ENCODE measurements at regions not wholly inside any gene's neighbourhood (a gene's known extent, or its start where the extent isn't known, plus 50 kb on each side); places are given as distances from the start of the nearest gene placed in this dataset.

DNA sequence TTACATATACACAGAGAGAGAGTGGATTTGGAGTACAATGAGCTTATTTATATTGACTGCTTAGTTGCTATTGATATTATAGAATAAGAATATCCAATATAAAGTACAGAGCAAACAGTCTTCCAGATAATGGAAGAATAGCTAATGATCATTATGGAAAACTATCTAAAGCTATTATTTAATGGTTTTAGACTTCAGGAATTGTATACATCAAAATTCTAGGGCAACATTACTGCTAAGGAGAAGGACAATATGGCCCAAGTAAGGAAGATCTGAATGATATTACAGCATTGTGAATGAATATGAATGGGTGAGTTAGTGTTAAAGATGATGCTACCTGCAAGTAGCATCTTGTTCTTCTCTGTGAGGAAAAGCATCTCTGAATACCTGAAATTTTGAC lies 604.2 kb upstream of the PCDH20 start:
- no peak for TF ChIP-seq POLR2A (IDR thresholded peaks at IDR 0.05; ENCODE audit: low read depth, low read length)
- no peak for TF ChIP-seq EZH2 (IDR thresholded peaks at IDR 0.05; ENCODE audit: borderline replicate concordance, low read depth, low read length, severe bottlenecking)
- no peak for TF ChIP-seq FOS (IDR thresholded peaks at IDR 0.05; ENCODE audit: borderline replicate concordance, insufficient read depth, low read length)
- TF ChIP-seq, protein P1, sequence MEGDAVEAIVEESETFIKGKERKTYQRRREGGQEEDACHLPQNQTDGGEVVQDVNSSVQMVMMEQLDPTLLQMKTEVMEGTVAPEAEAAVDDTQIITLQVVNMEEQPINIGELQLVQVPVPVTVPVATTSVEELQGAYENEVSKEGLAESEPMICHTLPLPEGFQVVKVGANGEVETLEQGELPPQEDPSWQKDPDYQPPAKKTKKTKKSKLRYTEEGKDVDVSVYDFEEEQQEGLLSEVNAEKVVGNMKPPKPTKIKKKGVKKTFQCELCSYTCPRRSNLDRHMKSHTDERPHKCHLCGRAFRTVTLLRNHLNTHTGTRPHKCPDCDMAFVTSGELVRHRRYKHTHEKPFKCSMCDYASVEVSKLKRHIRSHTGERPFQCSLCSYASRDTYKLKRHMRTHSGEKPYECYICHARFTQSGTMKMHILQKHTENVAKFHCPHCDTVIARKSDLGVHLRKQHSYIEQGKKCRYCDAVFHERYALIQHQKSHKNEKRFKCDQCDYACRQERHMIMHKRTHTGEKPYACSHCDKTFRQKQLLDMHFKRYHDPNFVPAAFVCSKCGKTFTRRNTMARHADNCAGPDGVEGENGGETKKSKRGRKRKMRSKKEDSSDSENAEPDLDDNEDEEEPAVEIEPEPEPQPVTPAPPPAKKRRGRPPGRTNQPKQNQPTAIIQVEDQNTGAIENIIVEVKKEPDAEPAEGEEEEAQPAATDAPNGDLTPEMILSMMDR (IDR thresholded peaks at IDR 0.05; ENCODE audit: extremely low read depth in 1 of 2, insufficient read depth in 1 of 2, low read depth in 1 of 2, low read length in 2 of 2), result no peak
- no peak for TF ChIP-seq JUN (IDR thresholded peaks at IDR 0.05; ENCODE audit: borderline replicate concordance, insufficient read depth, insufficient read length, low read depth)
- no peak for TF ChIP-seq MYC (IDR thresholded peaks at IDR 0.05; ENCODE audit: low read depth, low read length)
- TF ChIP-seq POLR2AphosphoS5 (IDR thresholded peaks at IDR 0.05; ENCODE audit: insufficient read depth, low read depth, low read length), result no peak
- TF ChIP-seq, protein P2, sequence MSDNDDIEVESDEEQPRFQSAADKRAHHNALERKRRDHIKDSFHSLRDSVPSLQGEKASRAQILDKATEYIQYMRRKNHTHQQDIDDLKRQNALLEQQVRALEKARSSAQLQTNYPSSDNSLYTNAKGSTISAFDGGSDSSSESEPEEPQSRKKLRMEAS (IDR thresholded peaks at IDR 0.05; ENCODE audit: insufficient read depth, insufficient read length), result no peak

All from endothelial cell of umbilical vein (primary cell).